ENCODE measurements at regions not wholly inside any gene's neighbourhood (a gene's known extent, or its start where the extent isn't known, plus 50 kb on each side); places are given as distances from the start of the nearest gene placed in this dataset.

DNA sequence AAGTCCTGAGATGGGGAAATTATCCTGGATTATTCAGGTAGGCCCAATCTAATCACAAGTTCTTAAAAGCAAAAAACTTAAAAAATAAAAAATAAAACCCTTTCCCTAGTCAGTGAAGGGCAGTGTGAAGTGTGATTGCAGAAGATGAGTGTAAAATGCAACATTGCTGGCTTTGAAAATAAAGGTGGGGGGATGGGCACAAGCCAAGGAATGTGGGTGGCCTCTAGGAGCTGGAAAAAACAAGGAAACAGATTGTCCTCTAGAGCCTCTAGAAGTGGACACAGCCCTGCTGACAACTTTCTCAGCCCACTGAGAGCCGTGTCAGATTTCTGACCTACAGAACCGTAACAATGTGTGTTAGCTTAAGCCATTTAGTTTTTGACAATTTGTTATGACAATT, 184.3 kb upstream of the HNRNPA3 start:
- no peak for DNase-seq (ENCODE audit: low read depth in 4 of 4, low spot score in 3 of 4)

DNA sequence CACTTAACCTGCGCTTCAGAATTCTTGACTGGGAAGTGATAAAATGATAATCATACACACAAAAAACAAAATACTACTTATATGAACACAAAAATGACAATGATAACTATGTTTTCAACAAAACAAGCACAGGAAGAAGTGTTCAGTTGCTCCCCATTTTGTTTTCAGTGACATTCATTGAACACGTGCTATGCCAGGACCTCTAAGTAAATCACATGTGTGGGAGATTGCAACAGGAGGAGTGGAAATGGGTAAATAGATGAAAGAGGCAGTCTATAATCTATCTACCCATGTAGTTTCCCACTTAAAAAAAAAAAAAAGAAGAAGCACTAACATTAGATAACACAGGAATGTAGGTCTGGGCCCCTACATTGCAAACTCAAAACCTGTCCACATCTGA, 183.5 kb upstream of the HNRNPA3 start:
- no peak for DNase-seq (ENCODE audit: low read depth in 4 of 4, low spot score in 3 of 4)

DNA sequence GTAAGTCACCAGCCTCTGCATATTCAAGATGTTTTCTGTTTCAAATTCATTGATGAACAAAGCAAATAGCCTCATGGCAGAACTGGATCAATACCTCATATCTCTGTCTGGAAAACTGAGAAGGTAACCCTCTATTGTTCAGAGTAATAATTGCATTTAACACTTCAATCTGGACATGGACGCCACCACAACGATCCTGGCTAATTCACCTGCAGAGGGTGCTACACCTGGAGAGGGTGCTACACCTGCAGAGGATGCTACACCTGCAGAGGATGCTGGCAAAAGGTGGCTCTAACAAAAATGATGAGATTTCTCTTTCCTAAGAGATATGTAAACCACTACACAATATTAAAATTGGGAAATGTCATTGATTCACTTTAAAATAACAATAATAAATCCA, 183.1 kb upstream of the HNRNPA3 start:
- DNase-seq (ENCODE audit: low read depth in 4 of 4, low spot score in 3 of 4): no peak

GRCh38 chr2:177029901-177030300, 182.7 kb upstream of the HNRNPA3 start:
- DNase-seq (ENCODE audit: low read depth in 4 of 4, low spot score in 3 of 4): no peak

DNA sequence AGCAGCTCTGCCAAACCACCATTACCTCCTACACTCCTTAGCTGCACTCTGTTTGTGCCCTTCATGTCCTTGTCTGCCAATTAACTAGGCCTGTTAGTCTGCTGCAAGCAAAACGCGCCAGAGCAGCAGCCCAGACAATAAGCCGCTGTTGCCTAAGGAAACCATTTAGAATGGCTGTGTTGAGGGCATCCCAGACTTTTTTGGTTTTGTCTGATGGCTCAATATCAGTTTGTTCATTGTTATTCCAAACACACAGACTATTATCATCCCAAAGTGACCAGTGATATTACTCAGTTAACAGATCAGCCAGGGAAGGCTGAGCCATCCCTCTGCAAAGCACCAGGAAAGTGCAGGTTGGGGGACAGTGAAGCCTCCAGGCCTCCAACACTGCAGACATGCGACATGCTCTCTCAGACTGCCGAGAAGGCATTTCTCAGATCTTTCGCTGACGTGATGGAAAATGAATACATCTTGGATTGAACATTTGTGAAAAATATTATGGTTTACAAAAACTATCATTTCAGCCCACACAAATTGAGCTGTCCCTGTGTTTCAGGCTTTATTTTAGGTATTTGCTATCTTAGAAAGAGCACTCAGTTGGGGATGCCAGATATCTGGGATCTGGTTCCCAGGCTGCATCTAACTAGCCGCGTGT, 182.0 kb upstream of the HNRNPA3 start:
- no peak for DNase-seq (ENCODE audit: low read depth in 4 of 4, low spot score in 3 of 4)

DNA sequence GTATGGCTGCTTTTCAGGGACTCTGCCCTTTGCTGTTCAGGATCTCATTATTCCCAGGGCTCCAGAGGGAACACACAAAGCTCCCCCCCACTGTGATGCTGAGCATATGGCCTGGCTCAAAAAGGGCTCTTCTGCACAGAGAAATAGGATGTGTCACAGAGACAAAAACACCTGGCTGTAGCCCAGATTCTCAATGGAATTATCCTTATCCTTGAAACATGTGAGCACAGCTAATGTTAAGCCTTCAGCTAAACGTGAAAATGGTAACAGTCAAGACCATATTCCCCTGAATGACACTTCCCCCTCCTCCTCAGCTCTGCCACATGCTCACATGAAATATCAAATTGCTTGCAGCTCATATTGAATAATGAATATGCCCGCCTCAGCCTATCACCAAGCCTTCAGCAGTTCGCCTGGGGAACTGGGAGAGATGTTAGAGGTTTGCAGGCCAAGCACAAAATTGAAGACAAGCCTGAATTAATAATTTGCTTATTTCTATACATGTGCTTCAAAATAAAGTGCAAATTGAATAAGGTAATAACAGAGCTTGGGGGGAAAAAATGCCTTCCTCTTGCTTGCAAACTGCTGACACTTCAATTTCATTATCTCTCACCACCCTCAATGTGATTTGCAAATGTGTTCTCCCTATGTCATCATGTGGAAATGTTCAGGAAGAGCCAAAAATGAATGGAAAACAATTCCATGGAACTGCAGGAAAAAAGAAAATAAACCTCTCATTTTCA, 181.0 kb upstream of the HNRNPA3 start:
- DNase-seq (ENCODE audit: low read depth in 4 of 4, low spot score in 3 of 4): no peak

GRCh38 chr2:177036747-177037146, 175.8 kb upstream of the HNRNPA3 start:
- no peak for DNase-seq (ENCODE audit: low read depth in 4 of 4, low spot score in 3 of 4)

DNA sequence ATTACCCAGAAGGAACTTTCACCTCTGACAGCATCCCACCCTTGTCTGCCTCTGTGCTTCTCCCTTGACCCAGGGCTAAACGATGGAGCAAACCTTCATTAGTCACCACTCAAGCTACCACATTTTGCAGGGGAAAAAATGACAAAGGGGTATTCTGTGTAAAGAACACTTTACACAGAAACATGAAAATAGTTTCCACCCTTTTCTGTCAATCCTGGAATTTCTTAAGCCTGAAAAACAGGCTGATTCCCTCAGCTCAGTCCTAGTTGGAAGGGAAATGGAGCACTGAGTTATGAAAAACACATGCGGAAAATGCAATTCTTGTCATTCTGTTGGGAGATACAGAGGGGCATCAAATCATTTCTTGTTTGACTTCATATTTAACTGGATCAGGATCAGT, 175.0 kb upstream of the HNRNPA3 start:
- DNase-seq (ENCODE audit: low read depth in 4 of 4, low spot score in 3 of 4): no peak

DNA sequence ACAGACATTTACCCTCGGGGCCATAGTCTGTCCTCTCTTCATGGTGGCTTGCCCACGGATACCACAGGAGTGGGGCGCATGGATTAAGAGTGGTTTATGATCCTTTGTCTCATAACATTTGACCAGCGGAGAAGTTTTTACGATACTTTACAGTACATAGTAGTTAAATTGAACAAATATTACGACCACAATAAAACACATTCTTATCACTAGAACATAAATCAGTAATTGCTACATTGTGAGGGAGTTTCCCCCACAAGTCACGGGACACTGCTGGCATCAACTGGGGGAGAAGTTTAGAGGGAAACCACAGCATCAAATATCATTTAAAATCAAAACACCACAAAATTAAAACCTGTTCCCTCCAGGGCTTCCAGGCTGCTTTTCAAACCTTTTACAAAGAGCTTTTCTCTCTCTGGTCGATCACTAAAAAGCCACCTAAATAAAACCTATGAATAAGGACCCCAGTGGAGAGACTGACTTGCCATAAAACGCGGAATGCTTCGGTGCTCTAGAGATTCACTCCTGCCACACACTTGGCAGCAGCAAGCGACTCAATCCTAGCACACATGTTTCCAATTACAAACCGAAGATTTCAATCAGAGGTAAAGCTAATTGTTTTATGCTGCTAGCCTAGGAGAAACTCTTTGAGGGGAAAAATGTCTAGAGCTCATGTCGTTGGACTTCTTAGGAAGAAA, 173.7 kb upstream of the HNRNPA3 start:
- DNase-seq (ENCODE audit: low read depth in 4 of 4, low spot score in 3 of 4): no peak

- no peak for DNase-seq (ENCODE audit: low read depth in 4 of 4, low spot score in 3 of 4)
These were observed 170.3 kb upstream of the HNRNPA3 start for GRCh38 chr2:177042311-177042710.

DNA sequence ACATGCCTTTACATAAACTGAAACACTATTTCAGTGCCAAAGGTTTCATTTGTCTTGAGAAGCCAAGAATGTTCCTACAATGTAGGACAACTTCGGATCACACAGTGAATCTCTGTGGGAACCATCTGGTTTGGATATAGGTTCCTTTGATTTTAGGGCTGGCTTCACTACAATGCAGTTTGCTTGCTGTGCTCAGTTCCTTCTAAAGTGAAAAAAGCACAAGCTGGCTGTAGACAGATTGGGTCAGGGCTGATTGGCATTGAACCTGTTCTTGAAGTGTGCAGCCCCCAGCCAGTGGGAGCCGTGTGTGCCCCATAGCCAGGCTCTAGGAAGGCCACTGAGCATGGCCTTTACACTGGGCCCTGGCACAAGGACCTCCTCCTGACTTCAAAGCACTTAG, 167.9 kb upstream of the HNRNPA3 start:
- no peak for DNase-seq (ENCODE audit: low read depth in 4 of 4, low spot score in 3 of 4)

DNA sequence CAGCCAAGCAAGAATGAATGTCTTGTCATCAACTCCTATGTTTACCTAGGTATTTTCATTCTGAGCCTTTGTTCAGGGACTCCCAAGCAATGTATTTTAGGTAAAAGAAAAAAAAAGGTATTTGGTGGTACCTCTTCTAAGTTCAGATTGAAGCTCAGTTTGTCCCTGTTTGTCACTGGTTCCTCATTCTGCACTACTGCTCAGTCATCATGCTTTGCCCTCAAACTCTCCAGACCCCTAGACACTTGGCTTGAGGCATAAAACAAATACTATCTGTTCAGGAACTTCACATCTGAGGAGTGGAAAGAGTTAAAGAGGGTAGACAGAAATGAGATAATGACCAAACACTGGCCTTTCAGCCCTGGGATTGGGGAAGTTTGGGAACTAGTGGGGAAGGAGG, 163.6 kb upstream of the HNRNPA3 start:
- DNase-seq (ENCODE audit: low read depth in 4 of 4, low spot score in 3 of 4): no peak

GRCh38 chr2:177051278-177051677, 161.3 kb upstream of the HNRNPA3 start:
- no peak for DNase-seq (ENCODE audit: low read depth in 4 of 4, low spot score in 3 of 4)

GRCh38 chr2:177052471-177052870, 160.1 kb upstream of the HNRNPA3 start:
- DNase-seq (ENCODE audit: low read depth in 4 of 4, low spot score in 3 of 4): no peak

GRCh38 chr2:177053038-177053437, 159.6 kb upstream of the HNRNPA3 start:
- no peak for DNase-seq (ENCODE audit: low read depth in 4 of 4, low spot score in 3 of 4)

DNA sequence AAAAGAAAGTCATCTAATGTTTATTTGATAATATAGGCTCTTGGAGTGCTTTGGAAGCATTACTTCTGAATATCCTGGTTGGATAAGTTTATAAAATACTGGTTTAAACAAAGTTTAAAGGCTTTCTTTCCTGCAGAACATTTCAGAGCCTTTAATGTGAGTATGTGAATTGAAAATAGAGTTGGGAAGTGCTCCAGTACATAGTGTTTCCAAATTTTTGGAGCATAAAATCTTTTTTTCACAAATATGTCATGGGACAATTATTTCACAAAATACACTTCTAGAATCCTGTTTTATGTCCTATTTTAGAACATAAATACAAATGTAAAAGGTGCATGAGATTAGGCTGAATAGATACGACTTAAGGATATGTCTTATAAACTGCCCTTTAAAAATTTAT, 158.9 kb upstream of the HNRNPA3 start:
- no peak for DNase-seq (ENCODE audit: low read depth in 4 of 4, low spot score in 3 of 4)

- DNase-seq (ENCODE audit: low read depth in 4 of 4, low spot score in 3 of 4): no peak
These were observed 156.1 kb upstream of the HNRNPA3 start for GRCh38 chr2:177056481-177056929.

GRCh38 chr2:177058747-177059146, 153.8 kb upstream of the HNRNPA3 start:
- DNase-seq (ENCODE audit: low read depth in 4 of 4, low spot score in 3 of 4): no peak

DNA sequence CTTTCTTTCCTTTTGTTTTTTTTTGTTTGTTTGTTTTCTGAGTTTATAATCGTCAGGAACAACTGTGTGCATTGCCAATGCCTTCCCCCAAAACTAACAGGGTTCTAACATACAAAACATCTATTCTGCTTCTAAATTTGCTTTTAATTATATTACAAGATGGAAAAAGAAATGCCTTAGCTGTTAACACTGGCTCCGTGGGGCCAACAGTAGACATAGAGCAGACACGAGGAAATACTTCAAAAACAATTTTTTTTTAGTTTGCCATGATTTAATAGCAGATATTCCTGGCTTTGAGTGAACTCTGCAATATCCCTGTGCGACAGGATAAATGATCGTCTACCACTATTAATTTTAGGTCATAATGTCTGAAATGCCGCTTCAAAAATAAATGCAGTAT, 153.3 kb upstream of the HNRNPA3 start:
- no peak for DNase-seq (ENCODE audit: low read depth in 4 of 4, low spot score in 3 of 4)

- no peak for DNase-seq (ENCODE audit: low read depth in 4 of 4, low spot score in 3 of 4)
These were observed 149.3 kb upstream of the HNRNPA3 start for GRCh38 chr2:177063331-177063730.

- no peak for DNase-seq (ENCODE audit: low read depth in 4 of 4, low spot score in 3 of 4)
These were observed 148.2 kb upstream of the HNRNPA3 start for GRCh38 chr2:177064422-177064821.

GRCh38 chr2:177068967-177069366, 143.6 kb upstream of the HNRNPA3 start:
- DNase-seq (ENCODE audit: low read depth in 4 of 4, low spot score in 3 of 4): no peak
